ENCODE measurements at regions not wholly inside any gene's neighbourhood (a gene's known extent, or its start where the extent isn't known, plus 50 kb on each side); places are given as distances from the start of the nearest gene placed in this dataset.

DNA sequence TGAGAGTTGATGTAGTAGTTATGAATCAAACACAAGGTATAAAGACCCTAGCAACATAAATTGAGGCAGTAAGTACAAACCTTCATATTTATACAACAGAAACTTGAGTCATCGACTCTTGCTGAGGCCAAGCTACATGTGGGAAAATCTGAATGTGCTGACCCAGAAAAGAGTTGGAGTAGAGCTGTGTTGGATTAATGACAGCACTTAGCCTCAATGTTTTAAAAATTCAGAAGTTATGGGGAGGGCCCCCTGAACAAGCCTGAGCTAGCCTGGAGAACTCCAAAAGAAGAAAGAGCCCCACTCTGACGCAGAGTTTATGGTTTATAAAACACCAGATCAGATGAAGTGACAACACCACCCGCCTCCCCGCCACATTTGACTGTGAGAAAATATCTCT lies 100.0 kb downstream of the DUSP6 start:
- no peaks in the 10 kb centered on the region for H4K20me1 ChIP-seq (ENCODE audit: control insufficient read depth, insufficient read depth, low read depth, low read length)
- H3K27ac ChIP-seq (ENCODE audit: low read depth, low read length), result no peak overlapping the region
- no peaks in the 10 kb centered on the region for H3F3A ChIP-seq (ENCODE audit: control insufficient read depth, insufficient read depth)
- H3K4me1 ChIP-seq (ENCODE audit: control insufficient read depth, low read length), result no peaks in the 10 kb centered on the region
- no peaks in the 10 kb centered on the region for H3K9me3 ChIP-seq (ENCODE audit: control insufficient read depth, insufficient read depth, low read length)
- no peaks in the 10 kb centered on the region for H3K79me2 ChIP-seq (ENCODE audit: control insufficient read depth, low read length)
- H3K36me3 ChIP-seq (ENCODE audit: control insufficient read depth, low read length), result no peaks in the 10 kb centered on the region
- peaks cover 2% of the 10 kb centered on the region; the same call in 1 of the 2 replicates for H3K27me3 ChIP-seq (ENCODE audit: control insufficient read depth, low read length)
- H3K4me2 ChIP-seq (ENCODE audit: low read length), result no peak overlapping the region
- no peak overlapping the region for H3K4me3 ChIP-seq (ENCODE audit: low read length)
- TF ChIP-seq, protein P1, sequence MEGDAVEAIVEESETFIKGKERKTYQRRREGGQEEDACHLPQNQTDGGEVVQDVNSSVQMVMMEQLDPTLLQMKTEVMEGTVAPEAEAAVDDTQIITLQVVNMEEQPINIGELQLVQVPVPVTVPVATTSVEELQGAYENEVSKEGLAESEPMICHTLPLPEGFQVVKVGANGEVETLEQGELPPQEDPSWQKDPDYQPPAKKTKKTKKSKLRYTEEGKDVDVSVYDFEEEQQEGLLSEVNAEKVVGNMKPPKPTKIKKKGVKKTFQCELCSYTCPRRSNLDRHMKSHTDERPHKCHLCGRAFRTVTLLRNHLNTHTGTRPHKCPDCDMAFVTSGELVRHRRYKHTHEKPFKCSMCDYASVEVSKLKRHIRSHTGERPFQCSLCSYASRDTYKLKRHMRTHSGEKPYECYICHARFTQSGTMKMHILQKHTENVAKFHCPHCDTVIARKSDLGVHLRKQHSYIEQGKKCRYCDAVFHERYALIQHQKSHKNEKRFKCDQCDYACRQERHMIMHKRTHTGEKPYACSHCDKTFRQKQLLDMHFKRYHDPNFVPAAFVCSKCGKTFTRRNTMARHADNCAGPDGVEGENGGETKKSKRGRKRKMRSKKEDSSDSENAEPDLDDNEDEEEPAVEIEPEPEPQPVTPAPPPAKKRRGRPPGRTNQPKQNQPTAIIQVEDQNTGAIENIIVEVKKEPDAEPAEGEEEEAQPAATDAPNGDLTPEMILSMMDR (IDR thresholded peaks at IDR 0.05; ENCODE audit: low read depth, low read length, poor library complexity, severe bottlenecking), result no peak
- TF ChIP-seq EZH2phosphoT487 (IDR thresholded peaks at IDR 0.05; ENCODE audit: borderline replicate concordance, low read length), result no peak
- H3K9me2 ChIP-seq (replicated peaks; ENCODE audit: control insufficient read depth, low read length), result no peaks in the 10 kb centered on the region

DNA sequence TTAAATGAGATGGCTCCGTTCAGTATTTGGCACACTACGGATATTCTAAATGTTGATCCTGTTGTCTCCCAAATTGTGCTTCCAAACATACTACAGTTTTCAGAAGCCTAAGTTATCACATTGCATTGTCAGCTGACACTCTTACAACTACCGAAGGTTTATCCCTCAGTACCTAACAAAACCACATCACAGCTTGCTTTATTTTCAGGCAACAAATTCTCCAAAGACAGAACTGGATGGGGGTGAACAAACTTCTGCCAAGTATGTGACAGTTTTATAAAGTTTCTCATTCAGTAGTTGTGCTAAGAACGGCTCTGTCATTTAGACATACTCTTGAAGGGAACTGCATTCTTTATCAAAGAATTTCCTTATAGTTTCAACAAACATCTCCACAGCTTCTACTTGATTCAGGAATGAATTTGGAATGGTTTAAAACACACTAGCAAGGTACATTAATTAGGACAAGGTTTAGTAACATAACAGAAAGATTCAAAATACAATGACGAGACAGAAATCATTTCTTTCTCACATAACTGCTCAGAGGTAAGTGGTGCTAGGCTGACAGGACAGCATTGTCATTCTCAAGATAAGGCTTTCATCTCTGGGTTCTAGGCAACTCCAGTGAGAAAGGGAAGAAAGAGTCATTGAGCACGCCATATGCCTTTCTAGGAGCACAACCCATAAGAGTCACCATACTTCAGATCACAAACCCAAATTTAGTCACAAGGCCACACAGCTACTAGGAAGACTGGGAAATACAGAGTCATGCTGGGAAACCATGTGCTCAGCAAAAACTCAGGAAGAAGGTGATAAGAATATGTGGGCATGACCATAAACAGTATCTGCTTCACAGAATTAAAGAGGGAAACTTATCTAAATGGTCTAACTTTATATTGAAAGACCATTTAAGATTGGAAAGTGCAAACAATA lies 100.7 kb downstream of the DUSP6 start:
- Histone ChIP-seq H3K79me2 (ENCODE audit: control insufficient read depth, low read length) (no peaks in the 10 kb centered on the region), H3K4me1 (ENCODE audit: control insufficient read depth, low read length) (no peaks in the 10 kb centered on the region)

DNA sequence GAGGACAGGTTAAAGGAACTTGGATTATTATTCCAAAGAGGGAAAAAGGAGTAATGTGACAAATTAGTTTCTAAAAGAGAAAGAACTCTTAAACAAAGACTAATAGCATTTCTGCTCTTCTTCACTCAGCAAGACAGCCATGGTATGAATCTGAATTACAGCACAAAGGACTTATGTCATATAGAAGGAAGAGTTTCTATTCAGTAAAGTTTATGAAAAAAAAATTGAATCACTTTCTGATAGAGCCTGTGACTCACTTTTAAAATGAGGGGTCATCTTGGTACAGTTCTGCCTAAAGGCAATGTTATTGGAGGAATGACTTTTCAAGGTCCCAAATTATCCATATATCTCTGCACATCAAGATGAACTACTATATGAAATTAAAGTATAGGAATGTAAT lies 101.7 kb downstream of the DUSP6 start:
- Histone ChIP-seq H3K4me2 (ENCODE audit: low read length) (no peak overlapping the region), H3K27ac (ENCODE audit: low read depth, low read length) (no peak overlapping the region), H3K27me3 (ENCODE audit: control insufficient read depth, low read length) (peaks cover 2% of the 10 kb centered on the region; the same call in 1 of the 2 replicates), H4K20me1 (ENCODE audit: control insufficient read depth, insufficient read depth, low read depth, low read length) (no peaks in the 10 kb centered on the region), H3K9me3 (ENCODE audit: control insufficient read depth, insufficient read depth, low read length) (no peaks in the 10 kb centered on the region), H3K36me3 (ENCODE audit: control insufficient read depth, low read length) (no peaks in the 10 kb centered on the region), H3F3A (ENCODE audit: control insufficient read depth, insufficient read depth) (no peaks in the 10 kb centered on the region), H3K79me2 (ENCODE audit: control insufficient read depth, low read length) (no peaks in the 10 kb centered on the region), H3K9me2 (replicated peaks; ENCODE audit: control insufficient read depth, low read length) (no peaks in the 10 kb centered on the region), H3K4me1 (ENCODE audit: control insufficient read depth, low read length) (no peaks in the 10 kb centered on the region), H3K4me3 (ENCODE audit: low read length) (no peak overlapping the region)
- no peak for TF ChIP-seq EZH2phosphoT487 (IDR thresholded peaks at IDR 0.05; ENCODE audit: borderline replicate concordance, low read length)
- TF ChIP-seq, protein P1 (IDR thresholded peaks at IDR 0.05; ENCODE audit: low read depth, low read length, poor library complexity, severe bottlenecking), result no peak

More for the DNA sequence above, 100.7 kb downstream of the DUSP6 start:
- Histone ChIP-seq H3K9me3 (ENCODE audit: control insufficient read depth, insufficient read depth, low read length) (no peaks in the 10 kb centered on the region), H3K27me3 (ENCODE audit: control insufficient read depth, low read length) (peaks cover 2% of the 10 kb centered on the region; the same call in 1 of the 2 replicates), H3K27ac (ENCODE audit: low read depth, low read length) (no peak overlapping the region), H3F3A (ENCODE audit: control insufficient read depth, insufficient read depth) (no peaks in the 10 kb centered on the region), H4K20me1 (ENCODE audit: control insufficient read depth, insufficient read depth, low read depth, low read length) (no peaks in the 10 kb centered on the region), H3K36me3 (ENCODE audit: control insufficient read depth, low read length) (no peaks in the 10 kb centered on the region), H3K4me2 (ENCODE audit: low read length) (no peak overlapping the region), H3K4me3 (ENCODE audit: low read length) (no peak overlapping the region), H3K9me2 (replicated peaks; ENCODE audit: control insufficient read depth, low read length) (no peaks in the 10 kb centered on the region)
- TF ChIP-seq, protein P1 (IDR thresholded peaks at IDR 0.05; ENCODE audit: low read depth, low read length, poor library complexity, severe bottlenecking), result no peak

Measured in DOHH2 (cell line).